RKO (cell line): ENCODE measurements at regions not wholly inside any gene's neighbourhood (a gene's known extent, or its start where the extent isn't known, plus 50 kb on each side); places are given as distances from the start of the nearest gene placed in this dataset.

Experiments used
- DNase-seq: peaks from one replicate; pipeline ENCODE4 v3.0.0-alpha.2; 2016; ENCODE audit warnings: low spot score

DNA sequence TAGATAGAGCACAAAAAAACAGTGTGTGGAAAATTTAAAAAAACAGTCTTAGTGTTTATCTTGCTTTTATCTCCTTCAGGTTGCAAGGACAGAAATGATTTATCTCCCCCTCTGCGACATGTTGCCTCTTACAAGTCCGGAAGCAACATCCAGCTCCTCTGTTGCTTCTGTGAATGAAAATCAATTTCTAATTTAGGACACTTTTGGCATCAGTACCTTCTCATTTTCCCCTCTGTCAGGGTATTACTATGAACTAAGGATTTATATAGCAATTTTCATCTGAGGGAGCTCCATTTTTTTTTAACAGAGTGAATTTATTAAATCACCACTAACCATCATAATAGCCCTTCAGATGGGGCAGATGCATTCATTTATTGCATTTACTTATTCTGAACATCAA, 116.6 kb upstream of the PLXNC1 start:
- no peak for DNase-seq

DNA sequence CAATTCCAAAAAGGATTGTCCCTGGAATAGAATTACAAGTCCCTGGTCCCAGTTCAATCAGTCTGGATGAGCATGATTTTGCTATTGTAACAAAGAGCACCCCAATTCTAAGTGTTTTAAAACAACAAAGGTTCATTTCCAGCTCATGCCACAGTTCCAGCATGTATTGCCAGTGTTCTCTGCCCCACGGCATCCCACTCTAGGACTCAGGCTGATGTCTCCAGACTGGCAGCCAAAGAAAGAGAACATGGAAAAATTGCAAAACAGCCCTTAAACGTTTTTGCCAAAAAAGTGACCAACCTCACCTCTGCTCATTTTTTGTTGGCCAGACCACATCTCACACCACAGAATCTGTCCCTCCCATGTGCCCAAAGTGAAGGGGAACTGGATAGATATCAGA, 116.0 kb upstream of the PLXNC1 start:
- DNase-seq: no peak

DNA sequence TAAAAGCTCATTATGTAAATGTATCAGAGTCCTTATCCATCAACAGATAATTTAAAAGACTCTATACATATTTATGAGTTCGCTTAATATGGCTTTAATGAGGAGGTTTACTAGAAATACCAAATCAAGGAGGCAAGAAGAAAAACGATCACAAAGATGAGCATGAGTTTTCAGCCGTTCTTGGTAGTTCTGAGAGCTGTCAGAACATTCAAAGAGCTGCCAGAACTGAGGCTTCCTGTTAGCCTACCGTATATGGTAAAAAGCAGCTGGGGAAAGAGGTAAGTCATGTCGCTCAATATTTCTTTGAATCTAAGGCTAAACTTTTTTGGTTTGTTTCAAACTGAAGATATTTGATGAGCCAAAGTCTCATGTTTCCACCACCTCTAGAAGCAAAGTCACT, 115.3 kb upstream of the PLXNC1 start:
- no peak for DNase-seq

- DNase-seq: no peak
These were observed 114.6 kb upstream of the PLXNC1 start for GRCh38 chr12:94033784-94034183.

- no peak for DNase-seq
These were observed 110.9 kb upstream of the PLXNC1 start for GRCh38 chr12:94037444-94037843.

DNA sequence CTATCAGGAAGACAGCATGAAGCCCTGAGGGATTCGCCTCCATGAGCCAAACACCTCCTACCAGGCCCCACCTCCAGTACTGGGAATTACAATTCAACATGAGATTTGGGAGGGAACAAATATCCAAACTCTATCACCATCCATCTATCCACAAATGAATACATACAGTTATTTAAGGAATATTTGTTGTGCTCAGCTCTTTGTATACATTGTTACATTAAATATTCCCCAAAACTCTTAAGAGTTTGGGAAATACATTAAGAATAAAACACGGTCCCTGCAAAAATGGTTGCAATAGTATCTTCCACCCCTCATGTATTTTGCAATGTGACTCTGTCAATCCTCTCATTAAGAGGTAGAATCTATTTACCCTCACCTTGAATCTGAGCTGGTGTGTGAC, 109.8 kb upstream of the PLXNC1 start:
- no peak for DNase-seq

DNA sequence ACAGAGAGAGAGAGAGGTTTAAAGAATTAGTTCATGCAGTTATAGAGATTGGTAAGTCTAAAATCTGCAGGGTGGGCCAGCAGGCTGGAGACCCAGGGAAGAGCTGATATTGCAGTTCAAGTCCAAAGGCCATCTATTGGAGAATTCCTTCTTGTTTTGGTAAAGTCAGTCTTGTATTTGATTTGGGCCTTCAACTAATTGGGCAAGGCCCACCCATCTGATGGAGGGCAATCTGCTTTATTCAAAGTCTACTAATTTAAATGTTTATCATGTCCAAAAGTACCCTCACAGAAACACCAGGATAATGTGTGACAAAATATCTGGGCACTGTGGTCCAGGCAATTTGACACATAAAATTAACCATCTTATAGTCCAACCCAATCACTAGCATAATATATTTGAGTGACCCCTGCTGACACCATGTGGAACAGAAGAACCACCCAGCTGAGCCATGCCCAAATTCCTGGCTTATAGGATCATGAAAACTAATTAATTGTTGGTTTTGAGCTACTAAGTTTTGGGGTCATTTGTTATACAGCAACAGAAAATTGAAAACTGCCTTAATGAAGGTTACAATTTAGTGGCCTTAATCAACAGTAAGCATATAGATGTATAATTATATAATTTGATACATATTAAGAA, 109.1 kb upstream of the PLXNC1 start:
- DNase-seq: no peak

DNA sequence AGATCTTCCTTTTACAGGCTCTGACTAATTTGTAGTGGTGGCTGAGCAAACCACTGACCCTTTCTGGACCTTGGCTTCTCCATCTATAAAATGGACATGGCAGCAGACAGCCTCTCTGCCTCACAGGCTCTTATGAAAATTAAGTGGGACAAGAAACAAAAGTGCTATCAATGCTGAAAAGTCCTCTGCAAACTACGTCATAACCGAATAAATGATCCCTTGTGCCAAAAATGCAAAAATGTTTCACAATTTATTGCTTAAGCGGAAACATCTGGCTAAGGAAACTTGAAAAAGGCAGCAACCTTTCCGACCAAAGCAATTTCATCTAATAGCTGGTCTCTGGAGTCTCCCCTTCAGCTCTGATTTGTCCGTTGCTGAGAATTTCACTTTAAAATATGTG, 108.5 kb upstream of the PLXNC1 start:
- DNase-seq: no peak

DNA sequence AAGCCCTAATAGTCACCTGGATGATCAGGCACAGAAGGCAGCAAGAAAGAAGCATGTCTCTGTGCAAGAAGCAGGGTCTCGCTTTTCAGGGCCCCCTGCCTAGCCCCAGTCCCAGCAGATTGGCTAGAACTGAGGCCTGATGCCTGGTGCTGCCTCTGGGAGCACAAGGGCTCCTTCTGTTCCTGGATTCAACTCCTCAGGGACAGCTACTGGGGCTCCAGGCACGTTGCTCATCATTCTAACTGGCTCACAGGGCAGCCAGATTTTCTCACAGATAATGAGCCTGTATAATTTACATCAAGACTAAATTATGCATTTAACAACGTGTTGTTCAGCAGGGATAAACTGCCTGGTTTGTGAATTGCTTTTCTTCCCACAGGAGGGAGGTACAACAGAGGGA, 106.5 kb upstream of the PLXNC1 start:
- no peak for DNase-seq

DNA sequence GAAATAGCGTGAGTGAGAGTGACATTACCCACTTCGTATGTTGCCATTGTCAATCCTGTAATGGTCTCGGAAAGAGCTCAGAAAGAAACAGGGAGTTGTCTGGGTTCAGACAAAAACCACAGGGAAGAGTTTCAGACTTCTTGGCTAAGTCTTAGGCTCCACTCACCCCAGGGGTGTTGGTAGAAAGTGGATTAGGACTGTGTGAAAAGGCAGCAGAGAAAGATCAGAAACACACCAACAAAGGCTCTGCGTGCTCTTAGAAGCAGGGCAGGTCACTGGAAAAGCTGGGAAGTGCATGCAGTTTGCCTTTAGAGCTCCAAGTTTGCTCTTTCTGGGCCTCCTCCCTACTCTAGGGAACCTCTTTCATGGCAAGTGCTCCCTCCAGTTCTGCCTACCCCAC, 106.1 kb upstream of the PLXNC1 start:
- DNase-seq: no peak

DNA sequence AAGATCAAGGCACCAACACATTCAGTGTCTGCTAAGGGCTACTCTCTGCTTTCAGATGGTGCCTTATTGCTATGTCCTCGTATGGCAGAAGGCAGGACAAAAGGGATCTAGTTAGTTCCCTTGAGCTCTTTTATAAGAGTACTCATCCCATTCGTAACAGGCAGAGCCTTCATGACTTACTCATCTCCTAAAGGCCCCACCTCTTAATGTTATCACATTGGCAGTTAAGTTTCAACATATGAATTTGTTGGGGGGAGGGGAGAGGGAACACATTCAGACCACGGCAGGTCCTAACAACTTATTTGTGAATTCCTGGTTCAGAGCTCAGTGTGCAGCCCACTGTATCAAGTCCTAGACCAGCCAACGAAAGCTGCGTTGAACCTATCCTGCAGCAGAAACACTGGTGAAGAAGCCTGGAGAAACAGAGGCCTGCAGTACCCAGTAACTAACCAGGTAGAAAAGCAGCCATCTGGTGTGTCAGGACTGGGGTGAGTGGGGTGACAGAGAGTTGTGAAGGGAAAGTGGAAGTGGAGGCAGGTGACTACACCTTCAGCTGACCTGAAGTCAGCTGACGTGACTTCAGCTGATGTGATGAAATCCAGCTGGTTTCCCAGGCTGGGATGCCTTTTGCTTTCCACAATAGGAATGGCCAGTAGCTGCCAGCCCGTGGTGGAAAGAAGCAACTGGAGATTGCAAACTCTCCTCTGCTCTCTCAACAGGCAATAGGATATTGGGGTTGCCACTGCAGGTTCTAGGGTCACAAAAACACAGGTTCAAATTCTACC, 101.6 kb upstream of the PLXNC1 start:
- no peak for DNase-seq

DNA sequence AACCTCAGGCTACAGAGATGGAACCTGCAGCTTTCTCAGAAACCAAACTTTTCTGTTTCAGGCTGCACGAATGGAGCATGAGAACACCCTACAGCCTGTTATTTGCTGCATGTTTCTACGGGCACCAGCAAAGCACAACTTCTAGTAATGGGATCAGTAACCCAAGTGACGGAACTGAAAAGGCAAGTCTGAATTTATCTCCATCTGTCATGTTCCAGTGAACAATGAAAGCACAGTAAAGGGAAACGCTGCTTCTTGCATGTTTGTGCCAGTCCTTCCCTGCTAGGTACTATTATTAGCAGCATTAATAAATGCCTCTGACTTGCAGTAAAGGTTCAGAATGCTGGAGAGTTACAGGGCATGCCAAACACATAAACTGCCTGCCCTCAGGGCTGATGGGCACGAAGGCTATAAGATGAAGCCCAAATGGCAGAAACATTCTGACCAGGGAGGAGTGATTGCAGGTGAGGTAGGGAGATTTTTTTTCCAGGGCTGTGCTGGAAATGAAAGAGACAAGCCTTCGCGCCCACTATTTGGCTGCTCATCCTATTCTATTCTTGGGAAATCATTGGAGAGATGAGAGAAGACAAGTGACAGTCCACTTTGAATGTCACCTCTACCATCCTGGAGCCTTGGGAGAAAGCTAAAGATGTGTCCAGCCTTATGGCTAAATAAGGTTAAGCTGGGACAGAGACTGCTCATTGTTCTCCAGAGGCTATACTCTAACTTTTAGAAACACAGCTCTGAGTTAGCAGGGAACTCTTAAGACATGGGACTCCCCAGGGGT, 100.4 kb upstream of the PLXNC1 start:
- DNase-seq: no peak

DNA sequence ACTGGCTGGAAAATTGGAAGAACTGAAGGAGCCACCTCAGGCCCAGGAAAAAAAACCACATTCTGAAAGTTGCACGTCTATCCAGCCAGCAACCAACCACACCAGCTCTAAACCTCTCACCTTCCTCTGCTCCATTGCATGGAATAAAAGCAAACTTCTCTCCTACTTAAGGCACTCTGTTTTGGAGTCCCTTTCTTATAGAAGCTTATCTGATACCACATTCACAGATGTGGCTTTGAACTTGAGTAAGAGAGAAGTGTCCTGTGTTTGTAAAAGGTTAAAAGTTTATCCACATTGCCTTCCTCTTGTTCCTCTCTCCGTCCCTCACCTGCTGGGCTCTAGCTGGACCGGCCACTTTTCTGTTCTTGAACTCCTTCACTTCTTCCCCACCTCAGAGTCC, 99.6 kb upstream of the PLXNC1 start:
- DNase-seq: no peak

DNA sequence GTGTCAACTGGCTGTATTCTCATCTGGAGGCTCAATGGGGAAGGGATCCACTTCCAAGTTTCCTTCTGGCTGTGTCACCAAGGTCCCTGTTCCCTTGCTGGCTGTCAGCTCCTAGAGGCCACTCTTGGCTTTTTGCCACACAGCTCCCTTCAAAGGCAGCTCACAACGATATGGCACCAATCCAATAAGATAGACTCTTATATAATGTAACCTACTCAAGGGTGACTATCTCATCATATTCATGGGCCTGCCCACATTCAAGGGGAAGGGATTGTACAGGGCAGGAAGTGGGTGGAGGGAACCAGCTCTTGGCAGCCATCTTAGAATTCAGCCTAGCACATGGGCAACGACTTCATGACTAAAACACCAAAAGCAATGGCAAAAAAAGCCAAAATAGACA, 98.7 kb upstream of the PLXNC1 start:
- no peak for DNase-seq

DNA sequence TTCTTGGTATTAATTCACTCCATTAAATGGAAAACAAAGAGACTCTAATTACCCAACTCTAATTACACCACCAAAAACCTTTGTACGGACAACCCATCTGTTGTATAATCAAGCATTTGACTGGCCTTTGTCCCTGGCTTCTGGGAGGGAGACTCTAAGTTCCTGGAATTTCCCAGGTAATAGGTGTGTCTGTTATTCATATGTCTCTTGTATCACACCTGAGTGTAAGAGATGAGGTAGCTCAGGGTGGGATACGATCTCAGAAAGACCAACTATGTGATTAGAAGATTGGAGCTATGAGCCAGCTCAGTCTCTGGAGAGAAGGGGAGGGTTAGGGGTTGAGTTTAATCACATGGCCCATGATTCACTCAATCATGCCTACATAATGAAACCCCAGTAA, 94.7 kb upstream of the PLXNC1 start:
- no peak for DNase-seq

DNA sequence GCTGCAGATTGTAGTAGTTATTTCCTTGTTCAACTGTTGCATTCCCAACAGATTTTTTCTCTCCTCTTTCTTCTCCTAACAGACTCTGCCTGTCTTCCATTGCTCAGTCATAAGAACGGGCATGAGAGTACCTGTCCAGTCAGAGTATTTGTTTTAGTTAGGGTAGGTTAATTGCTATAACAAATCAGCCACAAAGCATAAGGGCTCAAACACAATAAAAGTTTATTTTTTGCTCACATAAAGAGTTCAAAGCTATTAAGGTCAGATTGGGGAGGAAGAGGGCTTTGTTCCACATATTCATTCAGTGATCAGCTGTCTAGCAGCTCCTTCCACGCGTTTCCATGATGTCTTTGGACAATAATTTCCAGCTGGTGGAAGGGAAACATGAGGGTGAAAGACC, 92.8 kb upstream of the PLXNC1 start:
- no peak for DNase-seq

GRCh38 chr12:94056419-94057158, 91.8 kb upstream of the PLXNC1 start:
- DNase-seq: no peak

DNA sequence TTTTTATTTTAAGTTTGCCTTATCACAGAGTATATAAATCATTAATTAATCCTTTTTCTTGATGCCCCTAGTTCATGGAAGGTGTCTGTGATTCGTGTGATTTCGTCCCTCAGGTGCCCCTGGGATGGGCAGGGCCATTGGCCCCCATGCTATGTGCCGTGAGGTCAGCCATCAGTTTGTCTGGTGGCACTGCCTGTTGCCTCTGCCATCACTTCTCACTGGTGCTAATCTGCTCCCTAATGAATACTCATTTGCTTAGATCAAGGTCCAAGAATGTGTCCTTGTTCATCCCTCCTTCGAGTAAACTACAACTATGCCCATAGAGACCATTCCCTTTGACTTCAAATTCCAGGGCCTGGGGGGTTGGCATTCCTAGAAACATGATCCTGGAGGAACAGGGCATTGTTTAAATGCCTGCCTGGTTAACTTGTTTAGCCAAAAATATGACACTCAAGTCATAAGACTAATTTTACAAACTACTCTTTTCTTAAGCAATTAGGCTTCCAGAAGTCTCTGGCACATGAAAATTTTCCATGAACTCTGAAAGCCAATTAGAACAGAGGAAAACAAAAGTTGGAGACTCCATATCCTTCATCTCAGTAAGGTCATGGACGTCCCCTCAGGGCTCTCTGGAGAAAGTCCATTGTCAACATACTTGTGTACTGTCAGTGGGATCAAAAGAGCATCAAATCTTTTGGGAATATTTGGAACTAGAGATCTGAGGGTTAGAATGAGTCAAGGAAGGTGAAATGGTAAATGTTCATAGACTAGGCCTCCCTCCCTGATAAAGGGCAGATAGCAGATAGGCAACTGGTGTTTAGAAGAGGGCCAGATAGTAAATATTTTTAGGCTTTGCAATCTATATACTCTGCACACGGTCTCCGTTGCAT, 90.9 kb upstream of the PLXNC1 start:
- DNase-seq: no peak

DNA sequence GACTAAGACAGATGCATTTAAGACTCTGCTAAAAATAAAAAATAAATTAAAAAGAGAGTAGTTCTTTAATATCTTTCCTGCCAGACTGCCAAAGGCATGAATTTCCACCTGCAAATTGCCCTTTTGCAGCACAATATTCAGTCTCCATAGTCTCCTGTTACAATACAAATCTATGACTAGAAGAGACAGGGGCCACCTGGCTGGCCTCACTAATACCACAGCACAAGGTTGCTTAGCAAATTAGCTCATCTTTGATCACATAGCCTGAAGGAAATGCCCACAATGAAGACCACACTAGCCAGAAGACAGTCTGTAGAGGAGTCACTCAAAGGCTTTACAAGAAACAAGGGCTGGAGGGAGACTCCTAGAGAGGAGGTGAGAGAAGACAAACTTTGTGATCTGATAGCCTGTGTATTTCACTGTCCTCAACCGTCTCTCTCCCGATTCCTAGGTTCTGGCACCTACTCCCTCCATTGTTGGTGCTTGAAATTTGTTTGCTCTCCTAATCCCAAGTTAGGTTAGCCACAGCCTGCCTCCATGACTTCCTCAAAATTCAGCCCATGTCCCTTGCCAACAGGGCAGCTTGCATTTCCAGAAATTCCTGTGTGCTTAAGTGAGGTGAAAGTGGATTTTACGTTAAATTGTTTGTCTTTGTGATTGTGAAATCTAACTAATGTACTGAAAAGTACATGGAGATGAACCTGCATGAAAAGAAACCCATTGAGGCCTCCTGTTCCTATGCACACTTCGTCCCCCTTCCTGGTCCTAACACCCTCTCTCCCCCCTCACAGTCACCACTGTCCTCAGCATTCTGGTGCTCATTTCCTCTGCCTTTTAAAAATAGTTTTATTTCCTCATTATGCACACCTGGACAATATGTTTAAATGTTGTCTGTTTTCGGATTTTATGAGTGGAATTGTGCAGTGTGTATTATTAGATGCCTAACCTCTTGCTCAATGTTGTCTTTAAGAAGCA, 88.7 kb upstream of the PLXNC1 start:
- no peak for DNase-seq

DNA sequence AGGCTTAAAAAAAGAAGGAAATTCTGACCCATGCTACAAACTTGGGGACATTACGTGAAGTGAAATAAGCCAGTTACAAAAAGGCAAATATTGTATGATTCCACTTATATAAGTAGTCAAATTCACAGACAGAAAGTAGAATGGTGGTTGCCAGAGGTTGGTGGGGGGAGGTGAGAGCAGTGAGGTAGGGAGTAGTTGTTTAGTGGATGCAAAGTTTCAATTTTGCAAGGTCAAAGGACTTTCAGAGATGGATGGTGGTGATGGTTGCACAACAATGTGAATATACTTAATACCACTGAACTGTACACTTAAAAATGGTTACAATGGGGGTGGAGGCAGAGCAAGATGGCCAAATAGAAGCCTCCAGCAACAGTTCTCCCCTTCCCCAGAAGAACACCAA, 86.2 kb upstream of the PLXNC1 start:
- DNase-seq: no peak
